ENCODE measurements at regions not wholly inside any gene's neighbourhood (a gene's known extent, or its start where the extent isn't known, plus 50 kb on each side); places are given as distances from the start of the nearest gene placed in this dataset.

GRCh38 chr3:67858492-67858891 is 204.1 kb upstream of the SUCLG2 start:
- TF ChIP-seq, protein P1, sequence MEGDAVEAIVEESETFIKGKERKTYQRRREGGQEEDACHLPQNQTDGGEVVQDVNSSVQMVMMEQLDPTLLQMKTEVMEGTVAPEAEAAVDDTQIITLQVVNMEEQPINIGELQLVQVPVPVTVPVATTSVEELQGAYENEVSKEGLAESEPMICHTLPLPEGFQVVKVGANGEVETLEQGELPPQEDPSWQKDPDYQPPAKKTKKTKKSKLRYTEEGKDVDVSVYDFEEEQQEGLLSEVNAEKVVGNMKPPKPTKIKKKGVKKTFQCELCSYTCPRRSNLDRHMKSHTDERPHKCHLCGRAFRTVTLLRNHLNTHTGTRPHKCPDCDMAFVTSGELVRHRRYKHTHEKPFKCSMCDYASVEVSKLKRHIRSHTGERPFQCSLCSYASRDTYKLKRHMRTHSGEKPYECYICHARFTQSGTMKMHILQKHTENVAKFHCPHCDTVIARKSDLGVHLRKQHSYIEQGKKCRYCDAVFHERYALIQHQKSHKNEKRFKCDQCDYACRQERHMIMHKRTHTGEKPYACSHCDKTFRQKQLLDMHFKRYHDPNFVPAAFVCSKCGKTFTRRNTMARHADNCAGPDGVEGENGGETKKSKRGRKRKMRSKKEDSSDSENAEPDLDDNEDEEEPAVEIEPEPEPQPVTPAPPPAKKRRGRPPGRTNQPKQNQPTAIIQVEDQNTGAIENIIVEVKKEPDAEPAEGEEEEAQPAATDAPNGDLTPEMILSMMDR (IDR thresholded peaks at IDR 0.05): no peak
- no peak for TF ChIP-seq POLR2A (IDR thresholded peaks at IDR 0.05)
- no peak for TF ChIP-seq POLR2AphosphoS5 (IDR thresholded peaks at IDR 0.05; ENCODE audit: insufficient read depth in 1 of 2, low read depth in 1 of 2)
- H3K4me3 ChIP-seq: no peak overlapping the region
- no peak for DNase-seq (ENCODE audit: extremely low spot score in 2 of 2)
- H3K4me1 ChIP-seq: no peaks in the 10 kb centered on the region
- H3K27ac ChIP-seq: no peak overlapping the region
- intact Hi-C loops (cut with DNase I): no loop called here
- H3K27me3 ChIP-seq: no peaks in the 10 kb centered on the region
- no peaks in the 10 kb centered on the region for H3K9me3 ChIP-seq
- no peaks in the 10 kb centered on the region for H3K36me3 ChIP-seq

GRCh38 chr3:67856718-67857117 is 202.3 kb upstream of the SUCLG2 start:
- no peak overlapping the region for H3K4me3 ChIP-seq
- no peaks in the 10 kb centered on the region for H3K36me3 ChIP-seq
- no peak overlapping the region for H3K27ac ChIP-seq
- no peaks in the 10 kb centered on the region for H3K27me3 ChIP-seq
- DNase-seq (ENCODE audit: extremely low spot score in 2 of 2): no peak
- H3K9me3 ChIP-seq: no peaks in the 10 kb centered on the region
- intact Hi-C loops (cut with DNase I): no loop called here
- H3K4me1 ChIP-seq: no peaks in the 10 kb centered on the region
- TF ChIP-seq POLR2A (IDR thresholded peaks at IDR 0.05): no peak

DNA sequence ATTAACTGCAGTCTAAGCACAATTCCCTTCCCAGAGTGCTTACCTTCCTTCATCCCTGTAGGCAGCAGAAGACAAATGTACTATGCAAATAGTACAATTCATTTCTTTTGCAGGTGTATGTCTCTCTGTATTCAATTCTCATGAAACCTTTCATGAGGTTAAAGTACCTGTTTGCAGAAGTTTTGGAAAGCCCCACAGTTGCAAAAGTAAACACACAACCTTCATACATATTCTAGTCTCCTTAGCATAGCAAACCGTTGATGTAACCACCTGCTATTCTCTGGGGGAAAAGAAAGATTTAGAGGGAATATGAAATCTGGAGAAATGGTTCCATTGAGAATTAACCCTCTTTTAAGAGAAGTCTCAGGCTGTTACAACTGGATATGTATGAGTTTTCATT is 200.3 kb upstream of the SUCLG2 start:
- intact Hi-C loops (cut with DNase I): no loop called here
- no peak for DNase-seq (ENCODE audit: extremely low spot score in 2 of 2)
- H3K27me3 ChIP-seq: no peaks in the 10 kb centered on the region
- H3K9me3 ChIP-seq: no peaks in the 10 kb centered on the region
- no peaks in the 10 kb centered on the region for H3K36me3 ChIP-seq
- H3K4me1 ChIP-seq: no peaks in the 10 kb centered on the region
- TF ChIP-seq POLR2A (IDR thresholded peaks at IDR 0.05) (no peak), POLR2AphosphoS5 (IDR thresholded peaks at IDR 0.05; ENCODE audit: insufficient read depth in 1 of 2, low read depth in 1 of 2) (no peak)
- H3K27ac ChIP-seq: no peak overlapping the region
- no peak overlapping the region for H3K4me3 ChIP-seq

GRCh38 chr3:67853520-67853919 is 199.1 kb upstream of the SUCLG2 start:
- Histone ChIP-seq H3K4me3 (no peak overlapping the region), H3K27me3 (no peaks in the 10 kb centered on the region), H3K4me1 (no peaks in the 10 kb centered on the region), H3K9me3 (no peaks in the 10 kb centered on the region), H3K36me3 (no peaks in the 10 kb centered on the region), H3K27ac (no peak overlapping the region)
- intact Hi-C loops (cut with DNase I): no loop called here
- TF ChIP-seq POLR2A (IDR thresholded peaks at IDR 0.05): no peak
- TF ChIP-seq POLR2AphosphoS5 (IDR thresholded peaks at IDR 0.05; ENCODE audit: insufficient read depth in 1 of 2, low read depth in 1 of 2): no peak
- no peak for DNase-seq (ENCODE audit: extremely low spot score in 2 of 2)

DNA sequence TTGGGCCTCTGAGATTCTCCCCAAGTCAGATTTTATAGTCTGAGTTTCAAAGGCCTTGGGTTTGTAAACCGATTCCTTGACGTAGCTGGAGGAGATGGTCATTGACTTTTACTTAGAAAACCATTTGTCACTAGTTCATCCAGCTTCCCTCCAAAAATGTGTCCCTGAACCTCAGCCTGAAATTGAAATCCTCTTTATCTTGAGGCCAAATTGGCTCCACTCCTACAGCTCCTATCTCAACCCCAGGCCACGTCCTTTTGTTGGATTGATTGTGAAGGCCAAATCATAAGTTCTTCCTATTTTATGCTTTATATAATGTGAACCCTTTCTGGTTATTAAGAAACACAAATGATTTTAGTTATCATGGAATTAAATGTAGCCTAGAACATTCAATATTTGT is 193.9 kb upstream of the SUCLG2 start:
- no peaks in the 10 kb centered on the region for H3K27me3 ChIP-seq
- H3K27ac ChIP-seq: no peak overlapping the region
- H3K9me3 ChIP-seq: no peaks in the 10 kb centered on the region
- H3K4me1 ChIP-seq: no peaks in the 10 kb centered on the region
- DNase-seq (ENCODE audit: extremely low spot score in 2 of 2): no peak
- H3K4me3 ChIP-seq: no peak overlapping the region
- no peak for TF ChIP-seq POLR2A (IDR thresholded peaks at IDR 0.05)
- TF ChIP-seq POLR2AphosphoS5 (IDR thresholded peaks at IDR 0.05; ENCODE audit: insufficient read depth in 1 of 2, low read depth in 1 of 2): no peak
- TF ChIP-seq, protein P1 (IDR thresholded peaks at IDR 0.05): no peak
- intact Hi-C loops (cut with DNase I): no loop called here
- H3K36me3 ChIP-seq: no peaks in the 10 kb centered on the region

GRCh38 chr3:67846166-67846565 is 191.8 kb upstream of the SUCLG2 start:
- TF ChIP-seq, protein P1 (IDR thresholded peaks at IDR 0.05): no peak
- no peak for TF ChIP-seq POLR2A (IDR thresholded peaks at IDR 0.05)
- TF ChIP-seq POLR2AphosphoS5 (IDR thresholded peaks at IDR 0.05; ENCODE audit: insufficient read depth in 1 of 2, low read depth in 1 of 2): no peak
- no peaks in the 10 kb centered on the region for H3K27me3 ChIP-seq
- no peaks in the 10 kb centered on the region for H3K9me3 ChIP-seq
- H3K4me3 ChIP-seq: no peak overlapping the region
- no peaks in the 10 kb centered on the region for H3K4me1 ChIP-seq
- H3K36me3 ChIP-seq: no peaks in the 10 kb centered on the region
- DNase-seq (ENCODE audit: extremely low spot score in 2 of 2): no peak
- intact Hi-C loops (cut with DNase I): no loop called here
- no peak overlapping the region for H3K27ac ChIP-seq

DNA sequence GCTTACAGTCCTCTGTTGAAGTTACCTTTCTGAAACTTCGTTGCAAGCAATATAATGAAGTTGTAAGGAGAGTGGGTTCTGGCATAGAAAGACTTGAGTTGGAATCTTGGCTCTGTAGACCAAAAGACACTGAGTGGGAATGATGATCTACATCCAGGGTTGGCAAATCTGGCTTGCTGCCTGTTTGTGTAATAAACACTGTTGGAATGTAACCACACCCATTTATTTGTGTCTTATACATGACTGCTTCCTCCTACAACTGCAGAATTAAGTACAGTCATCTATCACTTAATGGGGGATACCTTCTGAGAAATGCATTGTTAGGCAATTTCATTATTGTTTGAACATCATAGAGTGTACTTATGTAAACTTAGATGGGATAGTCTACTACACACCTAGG is 178.4 kb upstream of the SUCLG2 start:
- no peaks in the 10 kb centered on the region for H3K27me3 ChIP-seq
- TF ChIP-seq POLR2AphosphoS5 (IDR thresholded peaks at IDR 0.05; ENCODE audit: insufficient read depth in 1 of 2, low read depth in 1 of 2): no peak
- no peak for DNase-seq (ENCODE audit: extremely low spot score in 2 of 2)
- H3K4me1 ChIP-seq: no peaks in the 10 kb centered on the region
- no peaks in the 10 kb centered on the region for H3K36me3 ChIP-seq
- no peak overlapping the region for H3K4me3 ChIP-seq
- intact Hi-C loops (cut with DNase I): no loop called here
- no peaks in the 10 kb centered on the region for H3K9me3 ChIP-seq
- no peak overlapping the region for H3K27ac ChIP-seq

Measured in vagina (tissue), 2 donors.